ENCODE measurements at regions not wholly inside any gene's neighbourhood (a gene's known extent, or its start where the extent isn't known, plus 50 kb on each side); places are given as distances from the start of the nearest gene placed in this dataset.

DNA sequence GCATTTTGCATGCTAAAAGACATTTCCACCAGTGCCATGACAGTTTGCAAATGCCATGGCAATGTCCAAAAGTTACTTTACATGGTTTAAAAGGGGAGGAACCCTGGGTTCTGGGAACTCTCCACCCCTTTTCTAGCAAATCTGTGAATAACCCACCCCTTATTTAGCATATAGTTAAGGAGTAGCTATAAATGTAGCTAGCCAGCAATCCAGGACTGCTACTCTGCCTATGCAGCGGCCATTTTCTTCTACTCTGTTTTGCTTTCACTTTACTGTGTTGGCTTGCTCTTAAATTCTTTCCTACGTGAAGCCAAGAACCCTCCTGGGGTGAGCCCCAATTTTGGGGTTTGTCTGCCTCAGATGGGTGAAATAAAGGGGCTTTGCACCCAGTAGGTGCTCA, 141.0 kb downstream of the PTPN11 start:
- H3K9me3 Mint-ChIP-seq, result no peaks in the 10 kb centered on the region
- intact Hi-C loops (cut with micrococcal nuclease), result no loop called here
- no peaks in the 10 kb centered on the region for H3K4me1 Mint-ChIP-seq (ENCODE audit: low read depth)
- no peak overlapping the region for H3K27ac Mint-ChIP-seq
- ChIA-PET POLR2A (no interaction called here), CTCF (no interaction called here)
- no peaks in the 10 kb centered on the region for H3K36me3 Mint-ChIP-seq
- H3K27me3 Mint-ChIP-seq, result peaks cover 2% of the 10 kb centered on the region
- H3K4me3 Mint-ChIP-seq, result no peak overlapping the region
- no peak for DNase-seq

DNA sequence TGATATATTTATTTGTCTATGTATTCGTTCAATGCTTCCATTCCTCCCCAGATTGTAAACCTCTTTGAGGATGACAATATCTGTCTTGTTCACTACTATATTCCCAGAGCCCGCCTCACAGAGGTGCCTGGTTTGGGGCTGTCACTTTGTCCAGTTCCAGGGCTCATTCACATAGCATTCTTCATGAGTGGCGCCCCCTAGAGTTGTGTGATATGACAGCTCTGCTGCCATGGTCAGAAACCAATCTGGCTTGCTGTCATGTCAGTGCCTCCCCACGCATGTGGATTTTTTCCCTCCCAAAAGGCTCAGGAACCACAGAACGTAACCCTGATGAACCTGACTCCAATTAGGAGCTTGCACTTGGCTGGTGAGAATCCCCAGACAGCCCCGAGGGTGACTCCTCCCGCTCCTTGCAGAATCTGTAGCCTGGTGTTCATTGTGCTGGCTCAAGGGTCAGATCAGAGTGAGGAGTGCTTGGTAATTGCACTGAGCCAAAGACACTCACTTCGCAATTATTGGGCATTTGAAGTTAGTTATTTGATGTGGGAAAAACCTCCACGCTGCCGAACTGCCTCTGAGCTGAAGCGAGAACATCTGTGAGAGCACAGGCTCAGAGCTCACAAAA, 145.5 kb downstream of the PTPN11 start:
- intact Hi-C loops (cut with micrococcal nuclease), result no loop called here
- CTCF ChIA-PET, result interaction anchor here (1.1 to 1.7 kb wide), 2 partner anchors 10 to 91 kb away, joined by 3 to 4 read pairs; no protein-coding TSS in a partner anchor

DNA sequence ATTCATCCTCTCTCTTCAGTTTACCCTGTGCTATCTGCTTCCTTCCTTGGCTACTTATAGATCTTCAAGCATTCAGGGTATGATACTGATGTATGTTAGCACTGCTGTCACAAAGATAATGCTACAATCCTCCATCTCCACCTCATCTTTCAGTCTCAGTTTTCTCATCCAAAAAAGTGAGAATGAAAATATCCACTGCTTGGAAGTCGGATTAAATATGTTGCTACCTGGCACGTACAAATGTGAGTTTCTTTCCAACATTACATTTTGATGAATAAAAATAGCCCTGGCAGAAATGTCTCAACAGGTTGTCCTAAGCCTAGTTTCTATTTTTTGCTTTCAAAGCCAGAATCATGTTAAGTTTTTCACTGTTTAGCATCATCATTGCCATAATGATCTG, 149.9 kb downstream of the PTPN11 start:
- H3K4me1 Mint-ChIP-seq (ENCODE audit: low read depth), result peaks cover 3% of the 10 kb centered on the region
- no peak overlapping the region for H3K4me3 Mint-ChIP-seq
- CTCF ChIA-PET, result no interaction called here
- H3K36me3 Mint-ChIP-seq, result no peaks in the 10 kb centered on the region
- H3K27ac Mint-ChIP-seq, result no peak overlapping the region
- peaks cover 16% of the 10 kb centered on the region for H3K27me3 Mint-ChIP-seq
- no peak for DNase-seq
- intact Hi-C loops (cut with micrococcal nuclease), result no loop called here
- POLR2A ChIA-PET, result no interaction called here
- no peaks in the 10 kb centered on the region for H3K9me3 Mint-ChIP-seq

More for the DNA sequence above, 145.5 kb downstream of the PTPN11 start:
- Mint-ChIP-seq H3K9me3 (no peaks in the 10 kb centered on the region), H3K4me1 (ENCODE audit: low read depth) (no peaks in the 10 kb centered on the region), H3K4me3 (no peak overlapping the region), H3K36me3 (no peaks in the 10 kb centered on the region), H3K27ac (no peak overlapping the region), H3K27me3 (peaks cover 6% of the 10 kb centered on the region)
- DNase-seq, result no peak
- POLR2A ChIA-PET, result no interaction called here

DNA sequence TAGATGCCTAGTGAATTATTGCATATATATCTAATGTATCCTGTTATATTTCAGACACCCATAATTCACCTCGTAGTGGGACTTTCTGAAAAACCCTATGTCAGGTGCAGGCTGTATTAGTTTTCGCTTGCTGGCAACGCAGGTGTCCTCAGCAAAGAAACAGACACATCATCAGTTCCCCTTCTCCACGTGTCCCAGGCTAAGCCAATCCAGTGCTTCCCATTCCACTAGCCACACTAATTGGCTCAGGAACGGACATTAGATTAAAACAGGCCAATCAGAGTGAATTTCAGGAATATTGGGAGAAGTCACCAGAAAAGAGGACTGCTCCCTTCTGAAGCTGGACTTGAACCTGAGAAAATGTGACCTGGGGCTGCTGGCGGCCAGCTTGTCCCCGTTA, 151.3 kb downstream of the PTPN11 start:
- H3K4me1 Mint-ChIP-seq (ENCODE audit: low read depth), result peaks cover 3% of the 10 kb centered on the region
- DNase-seq, result no peak
- no peaks in the 10 kb centered on the region for H3K9me3 Mint-ChIP-seq
- ChIA-PET POLR2A (no interaction called here), CTCF (no interaction called here)
- intact Hi-C loops (cut with micrococcal nuclease), result no loop called here
- peaks cover 17% of the 10 kb centered on the region for H3K27me3 Mint-ChIP-seq
- H3K4me3 Mint-ChIP-seq, result no peak overlapping the region
- H3K27ac Mint-ChIP-seq, result no peak overlapping the region
- H3K36me3 Mint-ChIP-seq, result no peaks in the 10 kb centered on the region

DNA sequence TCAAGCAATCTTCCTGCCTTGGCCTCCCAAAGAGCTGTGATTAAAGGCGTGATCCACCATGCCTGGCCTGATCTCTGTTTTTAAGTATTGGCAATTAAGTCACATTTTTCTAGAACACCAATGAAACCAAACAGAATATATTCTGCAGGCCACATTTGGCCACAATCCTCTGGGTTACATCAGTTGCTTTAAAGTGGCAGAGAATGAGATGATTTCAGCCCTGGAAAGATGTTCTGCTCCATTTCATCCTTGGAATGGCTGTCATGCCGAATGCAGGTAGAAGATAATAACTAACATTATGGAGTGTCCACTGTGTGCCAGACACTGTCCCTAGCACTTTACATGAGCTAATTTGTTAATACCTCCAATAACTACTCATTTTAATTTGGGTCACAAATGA, 154.4 kb downstream of the PTPN11 start:
- intact Hi-C loops (cut with micrococcal nuclease), result no loop called here
- Mint-ChIP-seq H3K27ac (no peak overlapping the region), H3K4me1 (ENCODE audit: low read depth) (peaks cover 6% of the 10 kb centered on the region), H3K36me3 (no peaks in the 10 kb centered on the region), H3K4me3 (no peak overlapping the region), H3K27me3 (peaks cover 24% of the 10 kb centered on the region), H3K9me3 (no peaks in the 10 kb centered on the region)
- CTCF ChIA-PET, result no interaction called here
- no peak for DNase-seq
- POLR2A ChIA-PET, result no interaction called here

DNA sequence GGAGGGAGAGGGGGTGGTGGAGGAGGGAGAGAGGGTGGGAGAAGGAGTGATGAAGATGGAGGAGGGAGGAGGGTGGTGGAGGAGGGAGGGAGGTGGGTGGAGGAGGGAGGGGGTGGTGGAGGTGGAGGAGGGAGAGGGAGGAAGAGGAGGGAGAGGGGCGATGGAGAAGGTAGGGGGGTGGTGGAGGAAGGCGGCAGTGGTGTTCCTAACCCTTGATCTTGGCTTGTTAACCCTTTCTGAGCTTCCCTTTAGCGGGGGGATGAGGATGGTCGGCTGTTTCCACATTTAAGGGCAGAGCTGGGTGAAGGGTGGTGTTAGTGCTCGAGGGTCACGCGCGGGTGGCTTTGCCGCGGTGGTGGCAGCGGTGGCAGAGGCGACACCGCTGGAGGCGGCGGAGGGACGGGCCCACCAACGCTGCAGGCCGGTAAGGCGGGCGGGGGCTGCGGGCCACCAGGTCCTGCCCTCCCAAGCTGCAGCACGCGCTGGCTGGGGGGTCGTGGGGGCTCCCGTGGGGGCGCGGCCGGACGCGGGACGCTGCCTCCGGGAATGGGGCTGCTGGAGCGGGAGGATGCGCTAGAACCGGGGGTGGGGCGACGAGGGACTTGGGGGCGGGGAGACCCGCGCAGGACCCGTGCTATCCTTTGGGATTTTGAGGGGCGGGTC, 156.3 kb downstream of the PTPN11 start:
- Mint-ChIP-seq H3K36me3 (no peaks in the 10 kb centered on the region), H3K27ac (no peak overlapping the region), H3K9me3 (no peaks in the 10 kb centered on the region), H3K4me3 (no peak overlapping the region), H3K4me1 (ENCODE audit: low read depth) (peaks cover 6% of the 10 kb centered on the region), H3K27me3 (peaks cover 22% of the 10 kb centered on the region)
- CTCF ChIA-PET, result no interaction called here
- intact Hi-C loops (cut with micrococcal nuclease), result no loop called here
- DNase-seq, result no peak
- POLR2A ChIA-PET, result no interaction called here

DNA sequence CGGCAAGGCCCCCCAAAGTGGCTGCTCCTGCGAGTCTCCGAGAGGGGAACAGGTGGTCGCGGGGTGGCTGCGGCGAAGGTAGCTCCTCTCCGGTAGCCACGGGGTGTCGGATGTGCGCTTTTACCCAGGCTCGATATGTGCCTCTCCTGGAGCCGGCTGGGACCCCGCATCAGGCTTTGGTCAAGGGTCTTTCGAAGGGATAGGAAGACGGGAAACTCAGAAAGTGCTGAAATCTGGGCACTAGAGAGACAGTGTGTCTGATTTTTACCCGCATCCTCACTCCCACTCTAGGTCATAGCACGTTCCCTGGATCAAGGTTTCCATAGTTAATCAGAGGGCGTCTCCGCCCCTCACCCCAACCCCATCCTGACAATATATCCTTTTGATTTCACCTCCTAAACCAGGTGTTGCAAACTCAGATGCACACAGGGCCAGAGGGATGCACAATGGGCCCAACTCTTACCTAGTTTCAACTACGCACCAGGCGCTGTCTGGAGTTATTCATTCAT, 156.9 kb downstream of the PTPN11 start:
- ChIA-PET POLR2A (no interaction called here), CTCF (no interaction called here)
- Mint-ChIP-seq H3K9me3 (no peaks in the 10 kb centered on the region), H3K27me3 (peaks cover 22% of the 10 kb centered on the region), H3K4me3 (no peak overlapping the region), H3K4me1 (ENCODE audit: low read depth) (peaks cover 6% of the 10 kb centered on the region), H3K36me3 (no peaks in the 10 kb centered on the region), H3K27ac (no peak overlapping the region)
- intact Hi-C loops (cut with micrococcal nuclease), result no loop called here
- DNase-seq, result no peak

DNA sequence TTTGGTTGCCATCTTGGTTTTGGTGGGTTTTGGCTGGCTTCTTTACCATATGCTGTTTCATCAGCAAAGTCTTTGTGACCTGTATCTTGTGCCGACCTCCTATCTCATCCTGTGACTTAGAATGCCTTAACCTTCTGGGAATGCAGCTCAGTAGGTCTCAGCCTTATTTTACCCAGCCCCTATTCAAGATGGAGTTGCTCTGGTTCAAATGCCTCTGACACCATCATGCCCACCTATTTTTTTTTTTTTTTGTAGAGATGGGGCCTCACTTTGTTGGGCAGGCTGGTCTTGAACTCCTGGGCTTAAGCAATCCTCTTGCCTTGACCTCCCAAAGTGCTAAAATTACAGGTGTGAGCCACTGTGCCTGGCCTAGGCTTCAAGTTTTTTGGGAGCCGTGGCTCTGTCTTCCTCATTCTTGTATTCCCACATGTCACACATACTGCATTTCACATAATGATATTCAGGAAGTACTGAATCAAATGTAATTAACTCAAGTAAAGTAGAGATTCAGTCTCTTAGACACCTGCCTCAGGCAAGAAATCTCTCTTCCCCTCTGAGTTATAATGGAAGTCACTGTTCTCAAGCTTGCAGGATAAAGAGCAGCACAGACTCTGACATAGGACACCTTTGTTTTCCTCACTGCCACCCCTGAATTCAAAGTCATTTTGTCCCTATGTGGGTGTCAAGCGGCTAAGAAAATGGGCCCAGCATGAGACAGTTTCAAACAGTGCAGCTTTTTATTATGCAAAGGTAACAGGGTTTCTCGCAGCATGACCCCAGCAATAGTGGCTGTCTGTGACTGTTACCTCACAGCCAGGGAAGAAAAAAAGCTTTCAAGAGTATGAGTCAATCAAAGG, 159.0 kb downstream of the PTPN11 start:
- CTCF ChIA-PET, result no interaction called here
- peaks cover 23% of the 10 kb centered on the region for H3K27me3 Mint-ChIP-seq

DNA sequence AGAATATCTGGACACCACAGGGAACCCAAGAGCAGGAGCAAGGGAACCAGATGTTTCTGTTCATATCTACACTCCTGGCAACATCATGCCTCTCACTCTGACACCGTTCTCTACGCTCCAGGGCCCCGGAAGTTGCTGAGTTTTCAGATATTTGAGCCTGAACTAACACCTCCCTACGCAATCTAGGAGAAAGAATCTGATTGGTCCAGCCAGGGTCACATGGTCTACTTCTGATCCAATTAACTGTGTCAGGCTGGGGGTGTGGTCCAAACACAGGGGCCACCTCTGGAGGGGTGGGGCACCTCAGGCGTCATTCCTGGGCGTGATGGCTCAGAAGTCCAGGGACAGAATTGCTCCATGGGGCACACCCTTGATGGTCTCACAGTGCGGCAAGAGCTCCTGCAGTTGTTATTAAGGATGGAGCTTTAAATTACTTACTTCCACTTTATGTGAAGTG, 165.5 kb downstream of the PTPN11 start:
- intact Hi-C loops (cut with micrococcal nuclease), result no loop called here
- POLR2A ChIA-PET, result no interaction called here
- Mint-ChIP-seq H3K36me3 (no peaks in the 10 kb centered on the region), H3K9me3 (no peaks in the 10 kb centered on the region), H3K27ac (no peak overlapping the region), H3K4me1 (ENCODE audit: low read depth) (no peaks in the 10 kb centered on the region), H3K4me3 (no peak overlapping the region), H3K27me3 (peaks cover 9% of the 10 kb centered on the region)
- CTCF ChIA-PET, result no interaction called here
- no peak for DNase-seq

More for the DNA sequence above, 159.0 kb downstream of the PTPN11 start:
- intact Hi-C loops (cut with micrococcal nuclease), result no loop called here
- Mint-ChIP-seq H3K4me1 (ENCODE audit: low read depth) (peaks cover 3% of the 10 kb centered on the region), H3K4me3 (no peak overlapping the region), H3K27ac (no peak overlapping the region), H3K36me3 (no peaks in the 10 kb centered on the region), H3K9me3 (no peaks in the 10 kb centered on the region)
- POLR2A ChIA-PET, result interaction anchor here (0.6 kb wide), 1 partner anchor 23 kb away, joined by 3 read pairs; no protein-coding TSS in a partner anchor
- DNase-seq, result no peak

DNA sequence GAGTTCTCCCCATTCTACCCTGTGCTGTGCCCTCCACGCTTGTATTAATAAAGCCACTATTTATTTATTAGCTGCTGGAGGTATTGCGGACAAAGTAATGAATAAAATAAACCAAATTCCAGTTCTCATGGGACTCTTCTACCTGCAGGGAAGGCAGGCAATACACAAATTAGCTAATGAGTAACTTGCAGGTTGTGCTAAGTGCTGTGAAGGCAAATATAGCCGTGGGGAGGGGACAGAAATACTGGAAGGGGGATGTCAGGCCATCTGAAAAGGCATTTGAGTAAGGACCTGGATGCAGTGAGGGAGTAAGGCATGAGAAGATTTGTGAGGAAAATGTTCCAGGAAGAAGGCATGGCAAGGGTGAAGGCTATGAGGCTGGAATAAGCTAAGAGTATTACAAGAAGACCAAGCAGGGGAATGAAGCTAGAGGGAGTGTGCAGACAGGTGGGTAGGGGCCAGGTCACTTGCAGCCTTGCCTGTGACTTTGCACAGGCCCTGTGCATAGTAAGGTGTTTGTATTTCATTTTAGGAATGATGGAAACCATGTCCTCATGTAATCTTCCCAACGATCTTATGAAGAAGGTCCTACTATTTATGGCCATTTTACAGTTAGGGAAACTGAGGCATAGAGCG, 167.5 kb downstream of the PTPN11 start:
- intact Hi-C loops (cut with micrococcal nuclease), result no loop called here
- H3K4me3 Mint-ChIP-seq, result no peak overlapping the region
- ChIA-PET CTCF (no interaction called here), POLR2A (no interaction called here)
- DNase-seq, result no peak
- no peaks in the 10 kb centered on the region for H3K4me1 Mint-ChIP-seq (ENCODE audit: low read depth)
- no peak overlapping the region for H3K27ac Mint-ChIP-seq
- H3K27me3 Mint-ChIP-seq, result peaks cover 11% of the 10 kb centered on the region
- H3K9me3 Mint-ChIP-seq, result no peaks in the 10 kb centered on the region
- no peaks in the 10 kb centered on the region for H3K36me3 Mint-ChIP-seq

DNA sequence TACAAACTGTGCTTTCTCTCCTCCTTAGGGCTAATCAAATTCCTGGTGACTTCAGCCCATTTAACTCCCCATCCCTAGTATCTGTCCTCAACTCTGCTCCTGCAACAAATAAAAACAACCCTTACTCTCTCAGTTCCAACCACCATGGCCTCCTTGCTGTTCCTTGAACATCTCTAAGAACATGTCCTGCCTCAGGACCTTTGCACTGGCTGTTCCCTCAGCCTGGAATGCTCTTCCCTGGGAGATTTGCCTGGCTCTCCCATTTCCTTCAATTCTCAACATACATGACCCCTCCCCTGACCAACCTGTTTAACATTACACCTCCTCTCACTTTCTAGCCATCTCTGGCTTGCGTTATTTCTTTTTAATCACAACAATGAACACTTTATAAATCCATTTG, 170.5 kb downstream of the PTPN11 start:
- Mint-ChIP-seq H3K27ac (no peak overlapping the region), H3K4me3 (no peak overlapping the region), H3K27me3 (peaks cover 9% of the 10 kb centered on the region), H3K36me3 (no peaks in the 10 kb centered on the region), H3K4me1 (ENCODE audit: low read depth) (no peaks in the 10 kb centered on the region), H3K9me3 (peaks cover 4% of the 10 kb centered on the region)
- POLR2A ChIA-PET, result no interaction called here
- CTCF ChIA-PET, result no interaction called here
- no peak for DNase-seq
- intact Hi-C loops (cut with micrococcal nuclease), result no loop called here

DNA sequence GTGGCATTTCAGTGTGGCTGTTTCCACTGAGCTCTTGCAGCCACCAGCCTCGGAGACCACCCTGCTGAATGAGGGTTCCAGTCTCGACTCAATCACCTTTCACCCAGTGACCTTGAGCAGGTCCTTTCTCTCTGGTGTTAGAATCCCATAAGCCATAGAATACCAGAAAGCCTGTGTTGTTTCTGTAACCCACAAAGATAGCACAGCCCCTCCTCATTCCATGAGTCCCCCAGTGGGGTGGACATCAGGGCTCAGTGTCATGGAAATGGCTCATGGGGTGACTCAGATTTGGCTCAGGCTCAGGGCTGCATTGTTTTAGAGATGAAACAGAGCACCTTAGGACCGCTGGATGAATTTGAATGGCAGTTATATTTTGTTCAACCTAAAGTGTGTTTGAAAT, 171.5 kb downstream of the PTPN11 start:
- no peak for DNase-seq
- intact Hi-C loops (cut with micrococcal nuclease), result no loop called here
- Mint-ChIP-seq H3K4me1 (ENCODE audit: low read depth) (no peaks in the 10 kb centered on the region), H3K9me3 (peaks cover 4% of the 10 kb centered on the region), H3K36me3 (no peaks in the 10 kb centered on the region), H3K27me3 (peaks cover 12% of the 10 kb centered on the region), H3K4me3 (no peak overlapping the region), H3K27ac (no peak overlapping the region)
- ChIA-PET POLR2A (no interaction called here), CTCF (no interaction called here)
